Esophagus (tissue), 2 donors: ENCODE measurements at regions not wholly inside any gene's neighbourhood (a gene's known extent, or its start where the extent isn't known, plus 50 kb on each side); places are given as distances from the start of the nearest gene placed in this dataset.

Experiments
- H3K27ac ChIP-seq, 2 donors: one replicate each; pipeline ENCODE4 v1.5.1; 2013; ENCODE audit warnings: low read depth in 2 of 2, mild to moderate bottlenecking in 2 of 2, inconsistent platforms in 1 of 2, low read length in 1 of 2, moderate library complexity in 1 of 2
- H3K27me3 ChIP-seq, 2 donors: one replicate each; pipeline ENCODE4 v1.6.1; 2013; ENCODE audit warnings: low read length in 2 of 2, control low read depth in 1 of 2, mild to moderate bottlenecking in 1 of 2; ENCODE audit not compliant: insufficient read depth in 2 of 2, control insufficient read depth in 1 of 2
- H3K36me3 ChIP-seq, 2 donors: one replicate each; pipeline ENCODE4 v1.6.1; 2013; ENCODE audit warnings: low read length in 1 of 2; ENCODE audit not compliant: control insufficient read depth in 2 of 2, insufficient read depth in 2 of 2
- H3K4me1 ChIP-seq, 2 donors: one replicate each; pipeline ENCODE4 v1.6.1; 2013; ENCODE audit warnings: low read length in 1 of 2; ENCODE audit not compliant: control insufficient read depth in 2 of 2, insufficient read depth in 2 of 2
- H3K4me3 ChIP-seq, 2 donors: one replicate each; pipeline ENCODE4 v1.5.1; 2013; ENCODE audit warnings: low read length in 2 of 2, mild to moderate bottlenecking in 2 of 2, low read depth in 1 of 2, moderate library complexity in 1 of 2
- H3K9me3 ChIP-seq, 2 donors: one replicate each; pipeline ENCODE4 v1.6.1; 2013; ENCODE audit warnings: mild to moderate bottlenecking in 2 of 2, low read depth in 1 of 2, low read length in 1 of 2, moderate library complexity in 1 of 2; ENCODE audit not compliant: control insufficient read depth in 2 of 2, insufficient read depth in 1 of 2
- WGBS, 2 donors: extraction: QIAGEN DNeasy Blood & Tissue Kit; methylation state at CpG; one replicate each; pipeline ENCODE4 v1.1.7; 2013; 5-methylcytosine and 5-hydroxymethylcytosine counted together
- donor health status: healthy with polysubstance abuse.
- donor health status: Bipolar disorder and iron deficiency.

DNA sequence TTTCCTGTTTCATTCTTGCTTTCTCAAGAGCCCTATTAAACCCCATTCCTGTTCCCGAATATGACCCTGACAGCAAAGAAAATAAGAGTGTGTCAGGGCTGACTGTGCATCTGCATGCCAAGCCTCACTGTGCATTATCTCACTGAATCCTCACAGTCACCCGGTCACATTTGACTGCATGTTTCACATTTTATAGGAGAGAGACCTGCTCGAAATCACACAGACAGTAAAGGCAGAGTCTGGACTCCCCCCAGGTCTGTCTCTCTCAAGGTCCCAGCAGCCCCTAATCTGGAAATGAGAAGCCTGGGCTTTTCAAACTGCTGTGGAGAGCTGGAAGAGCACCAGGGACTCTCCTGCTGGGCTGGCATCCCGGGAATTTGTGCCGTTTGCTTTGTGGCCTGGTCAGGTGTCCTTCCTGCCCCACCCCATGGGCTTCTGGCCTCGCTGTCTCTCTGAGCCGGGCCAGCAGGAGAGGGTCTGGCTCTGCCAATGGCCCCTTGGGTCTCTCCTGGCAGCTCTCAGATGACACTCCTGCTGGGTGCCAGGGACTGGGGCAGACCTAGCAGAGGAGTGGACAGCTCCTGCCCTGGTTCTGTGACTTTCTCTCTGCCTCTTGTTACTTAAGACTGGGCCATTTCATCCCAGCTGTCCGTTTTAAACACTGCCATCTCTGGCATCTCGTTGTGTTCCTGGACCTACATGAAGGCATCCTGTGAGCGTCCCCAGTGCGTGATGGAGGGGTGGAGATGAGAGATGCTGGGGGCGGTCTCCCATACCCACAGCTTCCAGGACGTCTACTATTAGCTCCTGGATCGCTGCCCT lies 173.6 kb downstream of the ARHGAP12 start:
- no peaks in the 10 kb centered on the region for H3K36me3 ChIP-seq
- 63 to 69% methylated on average over 14 of the region's 14 CpGs for whole genome bisulfite sequencing, 2 donors
- no peak overlapping the region for H3K27ac ChIP-seq
- no peak overlapping the region for H3K4me3 ChIP-seq
- peaks cover 0 to 2% of the 10 kb centered on the region in 2 donors for H3K4me1 ChIP-seq
- H3K9me3 ChIP-seq: no peaks in the 10 kb centered on the region
- H3K27me3 ChIP-seq: no peaks in the 10 kb centered on the region

DNA sequence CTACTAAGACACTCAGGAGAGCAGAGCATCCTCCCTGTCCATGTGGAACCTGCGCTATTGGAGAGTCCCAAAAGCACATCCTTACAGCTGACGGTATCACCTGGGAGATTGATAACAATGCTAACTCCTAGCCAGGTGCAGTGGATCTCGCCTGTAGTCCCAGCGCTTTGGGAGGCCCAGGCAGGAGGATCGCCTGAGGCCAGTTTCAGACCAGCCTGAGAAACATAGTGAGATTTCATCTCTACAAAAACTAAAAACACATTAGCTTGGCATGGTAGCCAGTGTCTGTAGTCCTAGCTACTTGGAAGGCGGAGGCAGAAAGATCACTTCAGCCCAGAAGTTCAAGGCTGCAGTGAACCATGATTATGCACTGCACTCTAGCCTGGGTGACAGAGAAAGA lies 174.9 kb downstream of the ARHGAP12 start:
- H3K4me3 ChIP-seq: no peak overlapping the region
- no peaks in the 10 kb centered on the region for H3K27me3 ChIP-seq
- H3K27ac ChIP-seq: no peak overlapping the region
- 97 to 98% methylated on average over 6 of the region's 6 CpGs for WGBS, 2 donors
- no peaks in the 10 kb centered on the region for H3K36me3 ChIP-seq
- no peaks in the 10 kb centered on the region for H3K9me3 ChIP-seq
- H3K4me1 ChIP-seq: no peaks in the 10 kb centered on the region

DNA sequence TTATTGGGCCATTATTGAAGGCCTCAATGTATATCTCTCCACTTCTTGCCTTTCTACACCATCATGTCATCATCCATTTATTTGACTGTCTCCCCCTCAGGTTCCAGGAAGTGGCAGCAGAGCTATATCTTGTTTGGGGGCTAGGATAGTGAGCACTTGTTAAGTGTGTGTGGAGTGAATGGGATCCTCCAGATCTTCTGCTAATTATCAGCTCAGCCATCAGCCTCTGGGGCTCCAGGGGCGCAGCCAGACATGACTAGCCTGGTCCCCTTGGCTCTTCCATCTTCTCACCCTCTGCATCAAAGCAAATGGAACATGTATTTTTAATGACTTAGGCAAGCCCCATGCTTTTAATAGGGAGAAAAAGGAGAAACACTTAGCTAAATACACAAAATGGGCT lies 176.5 kb downstream of the ARHGAP12 start:
- Histone ChIP-seq H3K4me1 (no peaks in the 10 kb centered on the region), H3K4me3 (no peak overlapping the region), H3K27ac (no peak overlapping the region), H3K9me3 (no peaks in the 10 kb centered on the region), H3K27me3 (no peaks in the 10 kb centered on the region), H3K36me3 (no peaks in the 10 kb centered on the region)
- WGBS, 2 donors: 100% methylated on average over 1 of the region's 1 CpG

DNA sequence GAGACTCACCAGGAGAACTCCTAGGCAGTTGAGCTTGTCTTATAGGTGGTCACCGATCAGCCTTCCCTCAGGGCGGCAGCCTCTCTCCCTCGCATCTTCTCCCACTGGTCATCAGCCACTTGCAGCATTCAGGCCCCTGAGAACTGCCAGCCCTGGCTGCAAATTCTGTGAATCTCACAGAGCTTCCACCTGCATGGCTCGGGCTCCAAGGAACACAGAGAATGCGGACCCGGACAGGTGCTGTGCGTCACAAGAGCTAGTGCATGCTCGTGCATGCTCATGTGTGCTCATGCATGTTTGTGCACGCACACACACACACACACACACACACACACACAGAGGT lies 176.9 kb downstream of the ARHGAP12 start:
- H3K4me1 ChIP-seq: no peaks in the 10 kb centered on the region
- H3K36me3 ChIP-seq: no peaks in the 10 kb centered on the region
- H3K4me3 ChIP-seq: no peak overlapping the region
- H3K27ac ChIP-seq: no peak overlapping the region
- 72 to 81% methylated on average over 9 of the region's 9 CpGs for WGBS, 2 donors
- no peaks in the 10 kb centered on the region for H3K27me3 ChIP-seq
- H3K9me3 ChIP-seq: no peaks in the 10 kb centered on the region

DNA sequence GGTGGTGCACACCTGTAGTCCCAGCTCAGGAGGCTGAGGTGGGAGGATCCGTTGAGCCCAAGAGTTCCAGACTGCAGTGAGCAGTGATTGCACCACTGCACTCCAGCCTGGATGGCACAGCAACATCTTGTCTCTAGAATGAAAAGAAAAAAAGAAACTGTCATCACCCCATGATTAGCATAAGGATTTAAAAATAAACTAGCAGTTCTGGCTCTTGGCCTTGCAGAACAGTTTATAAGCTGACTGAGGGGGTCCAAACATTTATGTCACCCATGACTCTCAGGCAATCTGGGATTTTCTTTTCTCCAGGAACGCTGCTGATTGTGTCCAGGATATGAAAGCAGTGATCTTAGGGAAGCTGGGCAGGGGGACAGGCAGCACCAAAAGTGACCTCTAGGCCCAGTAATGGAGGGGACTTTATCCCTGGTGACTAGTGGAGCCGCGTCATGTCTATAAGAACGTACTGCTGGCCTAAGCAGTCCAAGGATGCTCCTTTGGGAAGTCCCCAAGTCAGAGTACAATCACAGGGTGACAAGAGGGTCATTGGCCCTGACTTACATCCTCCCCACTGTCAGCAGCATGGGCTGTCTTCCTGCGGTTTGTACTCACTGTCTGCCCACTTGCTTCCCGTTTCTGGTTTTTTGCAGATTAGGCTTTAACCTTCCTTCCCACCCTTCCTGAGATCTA lies 177.4 kb downstream of the ARHGAP12 start:
- H3K27ac ChIP-seq: no peak overlapping the region

DNA sequence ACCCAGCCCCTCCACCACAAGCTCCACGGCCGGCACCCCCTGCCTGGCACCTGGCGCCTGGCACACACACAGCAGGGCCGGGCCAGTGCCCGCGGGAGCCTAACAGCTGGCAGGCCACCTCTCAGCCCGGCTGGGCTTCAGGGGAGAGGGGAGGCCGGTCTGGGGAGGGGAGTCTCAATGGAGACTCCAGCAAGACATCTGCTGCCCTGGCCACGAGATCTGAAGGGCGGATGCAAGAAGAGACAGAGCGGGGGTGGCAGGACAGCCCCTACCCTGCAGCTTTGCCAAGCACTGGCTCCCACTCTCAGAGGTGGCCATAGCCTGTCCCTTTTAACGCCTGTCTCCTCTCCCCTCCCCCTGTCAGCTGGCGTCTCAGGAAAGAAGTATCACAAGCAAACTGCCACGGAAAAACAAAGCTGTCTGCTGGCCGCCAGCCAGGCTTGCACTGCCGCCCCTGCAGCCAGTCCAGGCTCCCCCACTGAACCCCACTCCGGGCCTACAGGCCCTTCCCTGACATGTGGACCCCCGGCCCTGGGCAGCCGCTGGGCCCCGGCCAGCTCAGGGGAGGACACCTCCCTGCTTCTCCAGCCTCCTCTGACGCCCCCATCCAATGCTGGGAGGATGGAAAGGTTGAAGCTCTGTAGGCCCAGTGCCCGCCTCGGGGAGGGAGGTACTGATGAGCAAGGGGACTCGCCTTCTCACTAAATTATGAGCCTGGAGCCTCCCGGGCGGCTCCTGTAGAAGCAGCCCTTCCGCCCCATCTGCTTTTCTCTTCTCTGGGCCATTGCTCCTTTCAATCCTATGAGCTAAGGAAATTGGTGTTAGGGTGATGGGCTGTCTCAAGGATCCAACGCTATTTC lies 178.4 kb downstream of the ARHGAP12 start:
- Histone ChIP-seq H3K36me3 (no peaks in the 10 kb centered on the region), H3K4me3 (no peak overlapping the region), H3K9me3 (no peaks in the 10 kb centered on the region), H3K4me1 (no peaks in the 10 kb centered on the region), H3K27me3 (no peaks in the 10 kb centered on the region), H3K27ac (peak overlapping the region in 1 of 2 donors; percentile 8)
- 40 to 45% methylated on average over 27 to 28 of the region's 28 CpGs for WGBS, 2 donors

More for the DNA sequence above, 177.4 kb downstream of the ARHGAP12 start:
- 66 to 69% methylated on average over 7 of the region's 7 CpGs for WGBS, 2 donors
- Histone ChIP-seq H3K4me3 (no peak overlapping the region), H3K36me3 (no peaks in the 10 kb centered on the region), H3K9me3 (no peaks in the 10 kb centered on the region), H3K4me1 (no peaks in the 10 kb centered on the region), H3K27me3 (no peaks in the 10 kb centered on the region)

DNA sequence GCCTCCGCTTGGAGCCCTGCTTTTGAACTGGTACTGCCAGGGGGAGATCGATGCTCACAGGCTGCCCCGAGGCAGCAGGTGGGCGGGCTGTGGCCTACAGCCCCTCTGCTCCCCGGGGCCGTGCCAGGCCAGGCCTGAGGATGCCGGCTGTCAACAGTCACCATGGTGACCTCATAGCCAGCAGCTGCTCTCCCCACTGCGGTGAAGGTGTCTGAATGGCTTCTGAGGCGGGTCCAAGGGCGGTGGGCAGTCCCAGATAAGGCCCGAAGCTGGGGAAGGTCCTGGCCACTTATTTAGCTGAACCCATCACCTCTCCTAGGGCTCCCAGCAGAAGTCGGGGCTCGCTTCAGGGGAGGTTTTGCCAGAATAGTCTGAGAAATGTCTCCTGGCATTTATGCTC lies 179.3 kb downstream of the ARHGAP12 start:
- Histone ChIP-seq H3K36me3 (no peaks in the 10 kb centered on the region), H3K4me1 (no peaks in the 10 kb centered on the region), H3K4me3 (no peak overlapping the region), H3K9me3 (no peaks in the 10 kb centered on the region), H3K27ac (no peak overlapping the region), H3K27me3 (no peaks in the 10 kb centered on the region)
- 66 to 78% methylated on average over 13 of the region's 13 CpGs for WGBS, 2 donors

DNA sequence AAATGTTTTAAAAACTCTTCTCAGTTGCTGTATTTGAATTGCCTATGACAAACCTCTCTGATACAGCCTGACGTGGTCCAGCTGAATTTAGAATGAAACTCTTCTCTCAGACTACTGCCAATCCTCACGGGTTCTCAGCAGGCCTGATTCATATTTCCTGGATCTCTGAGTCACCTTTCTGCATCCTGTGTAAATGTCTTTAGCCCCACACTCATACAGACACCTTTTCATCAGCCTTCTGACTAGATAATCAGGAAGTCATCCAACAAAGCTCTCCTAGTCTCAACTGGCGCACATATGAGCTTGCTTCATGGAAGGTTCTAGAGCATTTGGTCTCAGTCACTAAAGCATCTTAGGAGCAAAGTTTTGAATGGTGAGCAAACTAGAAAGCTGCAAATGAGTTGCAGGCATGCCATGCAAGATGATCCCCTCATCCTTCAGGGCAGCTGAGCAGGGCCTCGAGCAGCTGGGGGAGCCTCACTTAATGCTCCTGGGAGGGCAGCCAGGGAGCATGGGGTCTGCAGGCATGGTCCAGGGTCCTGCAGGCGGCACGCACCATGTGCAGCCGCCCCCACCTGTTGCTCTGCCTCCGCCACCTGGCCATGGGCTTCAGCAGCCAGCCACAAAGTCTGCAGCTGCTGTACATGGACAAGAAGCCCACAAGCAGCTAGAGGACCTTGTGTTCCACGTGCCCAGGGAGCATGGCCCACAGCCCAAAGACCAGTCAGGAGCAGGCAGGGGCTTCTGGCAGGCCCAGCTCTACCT lies 182.8 kb downstream of the ARHGAP12 start:
- no peak overlapping the region for H3K27ac ChIP-seq
- H3K4me1 ChIP-seq: no peaks in the 10 kb centered on the region
- H3K36me3 ChIP-seq: no peaks in the 10 kb centered on the region
- 68 to 76% methylated on average over 9 of the region's 9 CpGs for WGBS, 2 donors
- H3K4me3 ChIP-seq: no peak overlapping the region
- no peaks in the 10 kb centered on the region for H3K9me3 ChIP-seq
- no peaks in the 10 kb centered on the region for H3K27me3 ChIP-seq

DNA sequence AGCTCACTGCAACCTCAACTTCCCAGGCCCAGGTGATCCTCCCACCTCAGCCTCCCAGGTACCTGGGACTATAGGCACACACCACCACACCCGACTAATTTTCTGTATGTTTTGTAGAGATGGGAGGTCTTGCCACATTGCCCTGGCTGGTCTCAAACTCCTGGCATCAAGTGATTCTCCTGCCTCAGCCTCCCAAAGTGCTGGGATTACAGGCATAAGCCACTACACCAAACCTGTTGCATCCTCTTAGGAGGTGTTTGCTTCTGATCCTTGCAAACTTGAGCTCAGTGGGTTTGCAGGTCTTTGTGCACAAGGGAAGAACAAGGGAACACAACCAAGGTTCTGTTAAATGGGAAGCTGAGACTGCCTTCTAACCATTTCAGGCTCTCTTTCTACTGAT lies 184.6 kb downstream of the ARHGAP12 start:
- whole genome bisulfite sequencing, 2 donors: 91 to 96% methylated on average over 1 of the region's 1 CpG
- no peaks in the 10 kb centered on the region for H3K4me1 ChIP-seq

More for the DNA sequence above, 184.6 kb downstream of the ARHGAP12 start:
- H3K36me3 ChIP-seq: no peaks in the 10 kb centered on the region
- no peaks in the 10 kb centered on the region for H3K27me3 ChIP-seq
- H3K9me3 ChIP-seq: no peaks in the 10 kb centered on the region
- no peak overlapping the region for H3K27ac ChIP-seq
- H3K4me3 ChIP-seq: no peak overlapping the region
